ENCODE measurements at regions not wholly inside any gene's neighbourhood (a gene's known extent, or its start where the extent isn't known, plus 50 kb on each side); places are given as distances from the start of the nearest gene placed in this dataset.

- CTCF ChIA-PET, result no interaction called here
- no peaks in the 10 kb centered on the region for H3K27me3 Mint-ChIP-seq (ENCODE audit: insufficient read depth, unreplicated experiment)
Observed at GRCh38 chr5:173542159-173542558, 74.3 kb downstream of the BOD1 start.

DNA sequence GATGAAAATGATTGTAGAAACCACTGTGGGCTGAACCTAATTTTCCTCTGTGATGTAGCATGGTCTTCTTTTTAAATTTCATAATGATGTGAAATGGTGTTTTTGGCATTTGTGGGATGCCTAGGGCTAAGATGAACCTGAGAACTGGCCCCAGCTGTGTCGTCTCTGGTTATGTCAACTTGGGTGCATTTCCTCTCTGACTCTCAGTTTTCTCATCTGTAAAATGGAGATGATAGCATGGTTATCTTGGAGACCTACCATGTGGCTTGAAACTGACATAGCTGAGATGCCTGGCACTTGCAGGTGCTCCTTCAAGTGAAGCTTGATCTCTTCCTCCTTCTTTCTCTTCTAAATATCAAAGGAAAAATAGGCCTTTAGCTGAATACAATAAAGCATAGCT is 77.8 kb downstream of the BOD1 start:
- Histone ChIP-seq H3K4me1 (peaks cover 35% of the 10 kb centered on the region), H3K27me3 (replicated peaks; ENCODE audit: control insufficient read depth, insufficient read depth, low read length) (no peaks in the 10 kb centered on the region), H3K9me3 (0 out of 2 replicates have a peak, but pooled peaks cover 4% of the 10 kb centered on the region), H3K4me3 (ENCODE audit: low read depth, low read length) (no peak overlapping the region), H3K36me3 (ENCODE audit: control insufficient read depth, insufficient read depth, low read length) (no peaks in the 10 kb centered on the region)
- intact Hi-C loops (cut with micrococcal nuclease; ENCODE audit: unreplicated experiment), result loop anchor here (5.0 kb wide), 1 partner anchor 211 kb away; the partner anchor contains the start of gene STC2
- ChIA-PET POLR2A (no interaction called here), CTCF (no interaction called here)
- no peak for TF ChIP-seq CTCF (IDR thresholded peaks at IDR 0.05; ENCODE audit: insufficient read depth in 1 of 2, low read depth in 1 of 2, low read length in 1 of 2, severe bottlenecking in 1 of 2, unreplicated experiment in 1 of 2)
- Mint-ChIP-seq H3K4me3 (ENCODE audit: unreplicated experiment) (no peak overlapping the region), H3K36me3 (ENCODE audit: insufficient read depth, unreplicated experiment) (peaks cover 5% of the 10 kb centered on the region), H3K4me1 (ENCODE audit: low read depth, unreplicated experiment) (peaks cover 18% of the 10 kb centered on the region), H3K9me3 (ENCODE audit: unreplicated experiment) (peaks cover 10% of the 10 kb centered on the region), H3K27ac (ENCODE audit: unreplicated experiment) (no peak overlapping the region), H3K27me3 (ENCODE audit: insufficient read depth, unreplicated experiment) (no peaks in the 10 kb centered on the region)
- no peak for DNase-seq
- no TSS peak for BruUV-seq (replicated peaks)

More at GRCh38 chr5:173542159-173542558, 74.3 kb downstream of the BOD1 start:
- POLR2A ChIA-PET, result no interaction called here
- TF ChIP-seq CTCF (IDR thresholded peaks at IDR 0.05; ENCODE audit: insufficient read depth in 1 of 2, low read depth in 1 of 2, low read length in 1 of 2, severe bottlenecking in 1 of 2, unreplicated experiment in 1 of 2), result no peak
- H3K9me3 Mint-ChIP-seq (ENCODE audit: unreplicated experiment), result no peaks in the 10 kb centered on the region
- DNase-seq, result no peak
- no peaks in the 10 kb centered on the region for H3K4me1 Mint-ChIP-seq (ENCODE audit: low read depth, unreplicated experiment)
- no peaks in the 10 kb centered on the region; the same call in 1 of the 2 replicates for H3K4me1 ChIP-seq
- no TSS peak for BruUV-seq (replicated peaks)
- intact Hi-C loops (cut with micrococcal nuclease; ENCODE audit: unreplicated experiment), result no loop called here
- no peaks in the 10 kb centered on the region for H3K27me3 ChIP-seq (replicated peaks; ENCODE audit: control insufficient read depth, insufficient read depth, low read length)
- H3K36me3 Mint-ChIP-seq (ENCODE audit: insufficient read depth, unreplicated experiment), result no peaks in the 10 kb centered on the region
- H3K36me3 ChIP-seq (ENCODE audit: control insufficient read depth, insufficient read depth, low read length), result no peaks in the 10 kb centered on the region
- H3K9me3 ChIP-seq, result no peaks in the 10 kb centered on the region
- no peak overlapping the region for H3K4me3 Mint-ChIP-seq (ENCODE audit: unreplicated experiment)
- H3K27ac Mint-ChIP-seq (ENCODE audit: unreplicated experiment), result no peak overlapping the region
- no peak overlapping the region for H3K4me3 ChIP-seq (ENCODE audit: low read depth, low read length)

GRCh38 chr5:173538018-173538417 is 78.4 kb downstream of the BOD1 start:
- Mint-ChIP-seq H3K36me3 (ENCODE audit: insufficient read depth, unreplicated experiment) (peaks cover 5% of the 10 kb centered on the region), H3K27ac (ENCODE audit: unreplicated experiment) (no peak overlapping the region), H3K9me3 (ENCODE audit: unreplicated experiment) (peaks cover 10% of the 10 kb centered on the region), H3K27me3 (ENCODE audit: insufficient read depth, unreplicated experiment) (no peaks in the 10 kb centered on the region), H3K4me3 (ENCODE audit: unreplicated experiment) (no peak overlapping the region), H3K4me1 (ENCODE audit: low read depth, unreplicated experiment) (peaks cover 18% of the 10 kb centered on the region)
- CTCF ChIA-PET, result interaction anchor here (0.6 kb wide), 1 partner anchor 218 kb away, joined by 5 read pairs; no protein-coding TSS in a partner anchor
- Histone ChIP-seq H3K4me3 (ENCODE audit: low read depth, low read length) (no peak overlapping the region), H3K4me1 (peaks cover 35% of the 10 kb centered on the region), H3K36me3 (ENCODE audit: control insufficient read depth, insufficient read depth, low read length) (no peaks in the 10 kb centered on the region), H3K27me3 (replicated peaks; ENCODE audit: control insufficient read depth, insufficient read depth, low read length) (no peaks in the 10 kb centered on the region), H3K9me3 (0 out of 2 replicates have a peak, but pooled peaks cover 4% of the 10 kb centered on the region)
- no peak for DNase-seq
- POLR2A ChIA-PET, result no interaction called here
- intact Hi-C loops (cut with micrococcal nuclease; ENCODE audit: unreplicated experiment), result loop anchor here (5.0 kb wide), 1 partner anchor 211 kb away; the partner anchor contains the start of gene STC2
- BruUV-seq (replicated peaks), result no TSS peak
- TF ChIP-seq CTCF (IDR thresholded peaks at IDR 0.05; ENCODE audit: insufficient read depth in 1 of 2, low read depth in 1 of 2, low read length in 1 of 2, severe bottlenecking in 1 of 2, unreplicated experiment in 1 of 2), result no peak

Data from Caco-2 (cell line).